ENCODE measurements at regions not wholly inside any gene's neighbourhood (a gene's known extent, or its start where the extent isn't known, plus 50 kb on each side); places are given as distances from the start of the nearest gene placed in this dataset.

DNA sequence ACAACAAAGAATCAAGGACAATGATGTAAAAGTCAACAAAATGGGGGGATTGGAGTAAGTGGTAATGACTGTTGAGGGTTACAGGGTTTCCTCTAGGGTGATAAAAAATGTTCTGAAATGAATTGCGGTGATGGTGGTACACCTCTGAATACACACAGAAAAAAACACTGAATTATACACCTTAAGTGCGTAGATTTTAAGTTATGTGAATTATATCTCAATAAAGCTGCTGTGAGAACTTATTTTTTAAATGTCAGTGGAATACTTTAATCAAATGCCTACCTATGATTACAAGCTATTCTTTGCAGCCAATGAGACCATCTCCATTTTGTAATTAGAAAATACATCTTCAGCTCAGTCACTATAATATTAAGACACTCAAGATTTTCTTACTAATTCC, 53.5 kb downstream of the ZNF608 start (continued):
- no peak for TF ChIP-seq POU5F1 (IDR thresholded peaks at IDR 0.05; ENCODE audit: borderline replicate concordance, low read depth, low read length, partially characterized antibody)
- no peak for TF ChIP-seq MTA1 (IDR thresholded peaks at IDR 0.05; ENCODE audit: borderline replicate concordance)

DNA sequence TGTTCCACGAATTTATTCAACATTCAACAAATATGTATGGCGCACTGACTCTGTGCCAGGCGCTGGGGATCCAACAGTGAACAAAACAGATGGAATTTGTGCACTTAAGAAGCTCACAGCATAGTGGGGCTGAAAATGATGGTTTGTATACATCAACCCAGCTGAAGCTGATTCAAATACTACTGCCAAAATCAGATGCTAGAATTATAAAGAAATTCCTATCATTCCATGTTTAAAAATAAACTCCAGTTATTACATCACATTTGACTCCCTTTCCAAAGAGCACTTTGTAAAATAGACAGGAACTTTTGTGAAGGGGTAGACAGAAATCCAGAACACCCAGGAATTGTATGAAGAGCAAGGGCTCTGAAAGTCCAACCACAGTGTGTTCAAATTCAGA, 54.1 kb downstream of the ZNF608 start:
- no peaks in the 10 kb centered on the region for H4K20me1 ChIP-seq (replicated peaks; ENCODE audit: control insufficient read depth, insufficient read depth, low read length)

More for the DNA sequence above, 54.1 kb downstream of the ZNF608 start:
- no peak for DNase-seq (ENCODE audit: extremely low read depth in 1 of 4, low spot score in 3 of 4)
- FAIRE-seq, result no peak
- ATAC-seq, result no peak
- ChIA-PET POLR2A (interaction anchor here (0.5 kb wide), 1 partner anchor 295 kb away, joined by 3 read pairs; no protein-coding TSS in a partner anchor), CTCF (ENCODE audit: low intra/inter-chr PET ratio) (no interaction called here)
- intact Hi-C loops (cut with micrococcal nuclease), result no loop called here
- no peak overlapping the region for H3K9ac ChIP-seq (ENCODE audit: insufficient read depth in 1 of 2, low read depth in 2 of 2, low read length in 2 of 2)
- no peak overlapping the region for H3K4me2 ChIP-seq (ENCODE audit: insufficient read depth, low read length)
- H3K27me3 ChIP-seq (ENCODE audit: control insufficient read depth in 2 of 2, insufficient read depth in 2 of 2, low read length in 2 of 2), result no peaks in the 10 kb centered on the region
- H3K79me2 ChIP-seq (ENCODE audit: control insufficient read depth, insufficient read depth, low read length), result no peaks in the 10 kb centered on the region
- BruUV-seq (replicated peaks), result no TSS peak
- no peak overlapping the region for H3K4me3 ChIP-seq
- no peaks in the 10 kb centered on the region for H3K9me1 ChIP-seq (ENCODE audit: control insufficient read depth, insufficient read depth, low read length)
- no peaks in the 10 kb centered on the region for H3K9me3 ChIP-seq (replicated peaks; ENCODE audit: control insufficient read depth, insufficient read depth, low read depth, low read length)
- in situ Hi-C loops (cut with MboI), result no loop called here
- WGBS (ENCODE audit: insufficient coverage, low coverage, missing lambda C conversion rate), result 68% methylated on average over 3 of the region's 3 CpGs
- no peak overlapping the region for H2AFZ ChIP-seq (ENCODE audit: low read depth, low read length)
- H3K36me3 ChIP-seq (ENCODE audit: control insufficient read depth, insufficient read depth, low read length), result no peaks in the 10 kb centered on the region
- no peak overlapping the region for H3K27ac ChIP-seq (ENCODE audit: extremely low read depth, low read depth, low read length)
- no peaks in the 10 kb centered on the region for H3K4me1 ChIP-seq (replicated peaks in 1 of 2; ENCODE audit: control insufficient read depth in 2 of 2, insufficient read depth in 2 of 2, low read length in 2 of 2)
- TF ChIP-seq KLF1 (tag; IDR thresholded peaks at IDR 0.05) (no peak), KDM5B (IDR thresholded peaks at IDR 0.05; ENCODE audit: insufficient replicate concordance, low read depth, low read length) (no peak), ZNF347 (CRISPR knock-in tag; IDR thresholded peaks at IDR 0.05; ENCODE audit: low read depth) (no peak), SP1 (CRISPR knock-in tag; IDR thresholded peaks at IDR 0.05) (no peak), STAT5A (IDR thresholded peaks at IDR 0.05; ENCODE audit: borderline replicate concordance, low read length) (no peak), TFAM (CRISPR knock-in tag; conservative IDR thresholded peaks at IDR 0.05) (no peak), ZNF644 (tag; IDR thresholded peaks at IDR 0.05; ENCODE audit: low read depth) (no peak), PML (IDR thresholded peaks at IDR 0.05; ENCODE audit: low read length) (no peak), NFYB (IDR thresholded peaks at IDR 0.05; ENCODE audit: extremely low read depth, insufficient read length) (no peak), NFE2 (IDR thresholded peaks at IDR 0.05; ENCODE audit: low read depth) (no peak), TOE1 (IDR thresholded peaks at IDR 0.05; ENCODE audit: borderline replicate concordance) (no peak), TOE1 (CRISPR knock-in tag; IDR thresholded peaks at IDR 0.05; ENCODE audit: borderline replicate concordance, low read depth) (no peak), ZNF696 (CRISPR knock-in tag; conservative IDR thresholded peaks at IDR 0.05) (no peak), ELF1 (tag; IDR thresholded peaks at IDR 0.05) (no peak)
- TF ChIP-seq, protein P1, sequence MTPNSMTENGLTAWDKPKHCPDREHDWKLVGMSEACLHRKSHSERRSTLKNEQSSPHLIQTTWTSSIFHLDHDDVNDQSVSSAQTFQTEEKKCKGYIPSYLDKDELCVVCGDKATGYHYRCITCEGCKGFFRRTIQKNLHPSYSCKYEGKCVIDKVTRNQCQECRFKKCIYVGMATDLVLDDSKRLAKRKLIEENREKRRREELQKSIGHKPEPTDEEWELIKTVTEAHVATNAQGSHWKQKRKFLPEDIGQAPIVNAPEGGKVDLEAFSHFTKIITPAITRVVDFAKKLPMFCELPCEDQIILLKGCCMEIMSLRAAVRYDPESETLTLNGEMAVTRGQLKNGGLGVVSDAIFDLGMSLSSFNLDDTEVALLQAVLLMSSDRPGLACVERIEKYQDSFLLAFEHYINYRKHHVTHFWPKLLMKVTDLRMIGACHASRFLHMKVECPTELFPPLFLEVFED (CRISPR knock-in tag; conservative IDR thresholded peaks at IDR 0.05), result no peak
- TF ChIP-seq, protein P2, sequence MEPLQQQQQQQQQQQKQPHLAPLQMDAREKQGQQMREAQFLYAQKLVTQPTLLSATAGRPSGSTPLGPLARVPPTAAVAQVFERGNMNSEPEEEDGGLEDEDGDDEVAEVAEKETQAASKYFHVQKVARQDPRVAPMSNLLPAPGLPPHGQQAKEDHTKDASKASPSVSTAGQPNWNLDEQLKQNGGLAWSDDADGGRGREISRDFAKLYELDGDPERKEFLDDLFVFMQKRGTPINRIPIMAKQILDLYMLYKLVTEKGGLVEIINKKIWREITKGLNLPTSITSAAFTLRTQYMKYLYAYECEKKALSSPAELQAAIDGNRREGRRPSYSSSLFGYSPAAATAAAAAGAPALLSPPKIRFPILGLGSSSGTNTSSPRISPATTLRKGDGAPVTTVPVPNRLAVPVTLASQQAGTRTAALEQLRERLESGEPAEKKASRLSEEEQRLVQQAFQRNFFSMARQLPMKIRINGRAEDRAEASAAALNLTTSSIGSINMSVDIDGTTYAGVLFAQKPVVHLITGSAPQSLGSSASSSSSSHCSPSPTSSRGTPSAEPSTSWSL (CRISPR knock-in tag; IDR thresholded peaks at IDR 0.05; ENCODE audit: borderline replicate concordance), result no peak
- TF ChIP-seq, protein P3, sequence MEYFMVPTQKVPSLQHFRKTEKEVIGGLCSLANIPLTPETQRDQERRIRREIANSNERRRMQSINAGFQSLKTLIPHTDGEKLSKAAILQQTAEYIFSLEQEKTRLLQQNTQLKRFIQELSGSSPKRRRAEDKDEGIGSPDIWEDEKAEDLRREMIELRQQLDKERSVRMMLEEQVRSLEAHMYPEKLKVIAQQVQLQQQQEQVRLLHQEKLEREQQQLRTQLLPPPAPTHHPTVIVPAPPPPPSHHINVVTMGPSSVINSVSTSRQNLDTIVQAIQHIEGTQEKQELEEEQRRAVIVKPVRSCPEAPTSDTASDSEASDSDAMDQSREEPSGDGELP (CRISPR knock-in tag; IDR thresholded peaks at IDR 0.05; ENCODE audit: borderline replicate concordance), result no peak

All from K562 (cell line).